ENCODE measurements at regions not wholly inside any gene's neighbourhood (a gene's known extent, or its start where the extent isn't known, plus 50 kb on each side); places are given as distances from the start of the nearest gene placed in this dataset.

- TF ChIP-seq, protein P1, sequence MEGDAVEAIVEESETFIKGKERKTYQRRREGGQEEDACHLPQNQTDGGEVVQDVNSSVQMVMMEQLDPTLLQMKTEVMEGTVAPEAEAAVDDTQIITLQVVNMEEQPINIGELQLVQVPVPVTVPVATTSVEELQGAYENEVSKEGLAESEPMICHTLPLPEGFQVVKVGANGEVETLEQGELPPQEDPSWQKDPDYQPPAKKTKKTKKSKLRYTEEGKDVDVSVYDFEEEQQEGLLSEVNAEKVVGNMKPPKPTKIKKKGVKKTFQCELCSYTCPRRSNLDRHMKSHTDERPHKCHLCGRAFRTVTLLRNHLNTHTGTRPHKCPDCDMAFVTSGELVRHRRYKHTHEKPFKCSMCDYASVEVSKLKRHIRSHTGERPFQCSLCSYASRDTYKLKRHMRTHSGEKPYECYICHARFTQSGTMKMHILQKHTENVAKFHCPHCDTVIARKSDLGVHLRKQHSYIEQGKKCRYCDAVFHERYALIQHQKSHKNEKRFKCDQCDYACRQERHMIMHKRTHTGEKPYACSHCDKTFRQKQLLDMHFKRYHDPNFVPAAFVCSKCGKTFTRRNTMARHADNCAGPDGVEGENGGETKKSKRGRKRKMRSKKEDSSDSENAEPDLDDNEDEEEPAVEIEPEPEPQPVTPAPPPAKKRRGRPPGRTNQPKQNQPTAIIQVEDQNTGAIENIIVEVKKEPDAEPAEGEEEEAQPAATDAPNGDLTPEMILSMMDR (IDR thresholded peaks at IDR 0.05; ENCODE audit: borderline replicate concordance, extremely low read depth, low read length, poor library complexity, severe bottlenecking): no peak
- TF ChIP-seq EZH2 (IDR thresholded peaks at IDR 0.05; ENCODE audit: borderline replicate concordance, low read depth, low read length, severe bottlenecking): no peak
Measured at GRCh38 chr2:9739531-9739964, 103.7 kb upstream of the TAF1B start.
